Upper lobe of left lung (tissue), 4 donors: ENCODE measurements at regions not wholly inside any gene's neighbourhood (a gene's known extent, or its start where the extent isn't known, plus 50 kb on each side); places are given as distances from the start of the nearest gene placed in this dataset.

Experiments used
- CTCF ChIP-seq, 6 experiments: fragments of 450-650 bp in 4 of 6; fragments of 200-600 bp in 2 of 6; sonication (generic) in 2 of 6; IDR thresholded peaks; one replicate each; pipeline ENCODE4 v1.5.1; 2016 to 2019; ENCODE audit warnings: antibody characterized with exemption in 6 of 6
- EP300 ChIP-seq, 4 donors: sonication (generic); formaldehyde crosslinking; IDR thresholded peaks; one replicate each; pipeline ENCODE4 v1.5.1; 2017; ENCODE audit warnings: antibody characterized with exemption in 4 of 4, control low read depth in 2 of 4
- POLR2A ChIP-seq, 4 donors: fragments of 450-650 bp; IDR thresholded peaks; one replicate each; pipeline ENCODE4 v1.5.1; 2016 to 2017; ENCODE audit warnings: antibody characterized with exemption in 4 of 4, mild to moderate bottlenecking in 2 of 4
- POLR2AphosphoS5 ChIP-seq, 2 donors: sonication (generic); formaldehyde crosslinking; IDR thresholded peaks; one replicate each; pipeline ENCODE4 v1.5.1; 2017; ENCODE audit warnings: antibody characterized with exemption in 2 of 2

- no peak for TF ChIP-seq POLR2A (IDR thresholded peaks at IDR 0.05)
- TF ChIP-seq CTCF (IDR thresholded peaks at IDR 0.05) = no peak
- no peak for TF ChIP-seq EP300 (IDR thresholded peaks at IDR 0.05)
- TF ChIP-seq POLR2AphosphoS5 (IDR thresholded peaks at IDR 0.05) = no peak
Observed at GRCh38 chr4:133084421-133084820, 64.7 kb upstream of the PCDH10 start.
